Panc1 (cell line): ENCODE measurements at regions not wholly inside any gene's neighbourhood (a gene's known extent, or its start where the extent isn't known, plus 50 kb on each side); places are given as distances from the start of the nearest gene placed in this dataset.

Source experiments
- ATAC-seq: fragments of 200-7000 bp; cut with Tn5 transposase; 2 replicates; pipeline ENCODE4 v1.9.1; 2020; ENCODE audit warnings: mild to moderate bottlenecking, moderate library complexity
- BruUV-seq: library from RNA; stranded (reverse); fragments of 400-500 nt; replicated peaks from 2 replicates; lab custom pipeline; 2021; lab: Mats Ljungman, UMichigan
- CTCF ChIA-PET: fragments of 300-600 bp; sonication (Branson Sonifier 250); formaldehyde crosslinking; loops from one replicate; lab custom pipeline; 2022; ENCODE audit warnings: antibody characterized with exemption; lab: Charles Lee
- POLR2A ChIA-PET: fragments of 300-600 bp; sonication (Branson Sonifier 250); formaldehyde crosslinking; loops from one replicate; lab custom pipeline; 2022; ENCODE audit warnings: antibody characterized with exemption; lab: Charles Lee
- DNase-seq: peaks from one replicate; pipeline ENCODE4 v3.0.0-alpha.2; 2010; ENCODE audit warnings: low read depth, low spot score
- H3K27ac ChIP-seq: 2 replicates; pipeline ENCODE4 v1.5.1; 2011; ENCODE audit warnings: mild to moderate bottlenecking, low read length, inconsistent platforms
- H3K27me3 ChIP-seq: fragments of 200-500 bp; sonication (Bioruptor generic); 2 replicates; pipeline ENCODE4 v1.6.0; 2014; ENCODE audit warnings: low read length, inconsistent platforms; ENCODE audit not compliant: control insufficient read depth, insufficient read depth
- H3K36me3 ChIP-seq: fragments of 200-500 bp; sonication (Bioruptor generic); 2 replicates; pipeline ENCODE4 v1.5.1; 2014; ENCODE audit warnings: inconsistent platforms, mild to moderate bottlenecking, low read length, moderate library complexity; ENCODE audit not compliant: control insufficient read depth, insufficient read depth
- H3K4me1 ChIP-seq: 2 replicates; pipeline ENCODE4 v1.5.1; 2011; ENCODE audit warnings: inconsistent platforms, mild to moderate bottlenecking, low read length, moderate library complexity; ENCODE audit not compliant: control insufficient read depth, insufficient read depth
- H3K4me3 ChIP-seq, 2 experiments: 2 replicates each; pipeline ENCODE4 v1.5.1; 2011 to 2012; ENCODE audit warnings: low read depth in 2 of 2, low read length in 2 of 2, mild to moderate bottlenecking in 2 of 2, inconsistent platforms in 1 of 2, moderate library complexity in 1 of 2
- H3K9me3 ChIP-seq: fragments of 200-500 bp; sonication (Bioruptor generic); 2 replicates; pipeline ENCODE4 v1.5.1; 2014; ENCODE audit warnings: low read depth, mild to moderate bottlenecking, inconsistent platforms, low read length, moderate library complexity; ENCODE audit not compliant: control insufficient read depth, insufficient read depth
- POLR2AphosphoS5 ChIP-seq: IDR thresholded peaks from 2 replicates; pipeline ENCODE4 v1.6.1; 2012; ENCODE audit warnings: mild to moderate bottlenecking, low read depth, low read length, moderate library complexity
- SIN3A ChIP-seq: IDR thresholded peaks from 2 replicates; pipeline ENCODE4 v1.6.1; 2012; ENCODE audit warnings: low read depth, mild to moderate bottlenecking, low read length, moderate library complexity, borderline replicate concordance; ENCODE audit not compliant: insufficient read depth
- TCF7L2 ChIP-seq: IDR thresholded peaks from 2 replicates; pipeline ENCODE4 v1.6.1; 2011; ENCODE audit warnings: mild to moderate bottlenecking, low read depth, low read length, inconsistent platforms
- in situ Hi-C: cut with HindIII; loops from 2 replicates; pipeline ENCODE4 v1.10.0; 2016; ENCODE audit warnings: low sequenced_read_pairs, low pct_unique_long_range_greater_than_20kb
- intact Hi-C: fragments of 100-400 bp; cut with micrococcal nuclease; formaldehyde crosslinking; loops from one replicate; pipeline ENCODE4 v1.10.0; 2022; ENCODE audit not compliant: unreplicated experiment
- TF ChIP-seq, protein P1 (sequence below): fragments of 450-650 bp; IDR thresholded peaks from 2 replicates; pipeline ENCODE4 v1.5.1; 2017; ENCODE audit warnings: mild to moderate bottlenecking
- TF ChIP-seq, protein P2 (sequence below), 2 experiments: IDR thresholded peaks; 2 replicates each; pipeline ENCODE4 v1.6.1; 2011 to 2012; ENCODE audit warnings: low read depth in 2 of 2, control low read depth in 1 of 2, low read length in 1 of 2, mild to moderate bottlenecking in 1 of 2, moderate library complexity in 1 of 2; ENCODE audit not compliant: insufficient read depth in 1 of 2

DNA sequence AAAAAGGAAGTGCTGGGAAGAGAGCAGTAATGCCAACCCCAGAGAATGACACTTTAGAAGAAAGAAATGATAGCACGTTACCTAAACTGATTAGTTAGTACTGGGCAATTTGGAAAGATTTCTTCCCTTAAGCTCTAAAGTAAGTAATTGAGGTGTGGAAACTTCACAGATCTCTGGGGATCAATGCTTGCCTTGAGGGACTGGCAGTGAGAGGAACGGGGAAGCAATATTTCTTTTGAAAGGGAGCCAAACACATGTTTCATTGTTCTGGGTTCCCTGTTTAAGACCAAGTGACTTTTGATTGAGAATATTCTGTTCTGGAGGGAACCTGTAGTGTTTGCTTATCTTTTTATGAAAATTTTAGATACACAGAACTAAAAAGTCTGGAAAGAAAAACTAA lies 190.5 kb downstream of the NDFIP2 start:
- H3K36me3 ChIP-seq, result no peaks in the 10 kb centered on the region
- intact Hi-C loops (no loop called here), in situ Hi-C loops (no loop called here)
- H3K4me3 ChIP-seq, result no peak overlapping the region
- no peak overlapping the region for H3K27ac ChIP-seq
- H3K9me3 ChIP-seq, result no peaks in the 10 kb centered on the region
- TF ChIP-seq TCF7L2 (no peak), SIN3A (no peak), POLR2AphosphoS5 (no peak)
- TF ChIP-seq, protein P1, sequence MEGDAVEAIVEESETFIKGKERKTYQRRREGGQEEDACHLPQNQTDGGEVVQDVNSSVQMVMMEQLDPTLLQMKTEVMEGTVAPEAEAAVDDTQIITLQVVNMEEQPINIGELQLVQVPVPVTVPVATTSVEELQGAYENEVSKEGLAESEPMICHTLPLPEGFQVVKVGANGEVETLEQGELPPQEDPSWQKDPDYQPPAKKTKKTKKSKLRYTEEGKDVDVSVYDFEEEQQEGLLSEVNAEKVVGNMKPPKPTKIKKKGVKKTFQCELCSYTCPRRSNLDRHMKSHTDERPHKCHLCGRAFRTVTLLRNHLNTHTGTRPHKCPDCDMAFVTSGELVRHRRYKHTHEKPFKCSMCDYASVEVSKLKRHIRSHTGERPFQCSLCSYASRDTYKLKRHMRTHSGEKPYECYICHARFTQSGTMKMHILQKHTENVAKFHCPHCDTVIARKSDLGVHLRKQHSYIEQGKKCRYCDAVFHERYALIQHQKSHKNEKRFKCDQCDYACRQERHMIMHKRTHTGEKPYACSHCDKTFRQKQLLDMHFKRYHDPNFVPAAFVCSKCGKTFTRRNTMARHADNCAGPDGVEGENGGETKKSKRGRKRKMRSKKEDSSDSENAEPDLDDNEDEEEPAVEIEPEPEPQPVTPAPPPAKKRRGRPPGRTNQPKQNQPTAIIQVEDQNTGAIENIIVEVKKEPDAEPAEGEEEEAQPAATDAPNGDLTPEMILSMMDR, result no peak
- TF ChIP-seq, protein P2, sequence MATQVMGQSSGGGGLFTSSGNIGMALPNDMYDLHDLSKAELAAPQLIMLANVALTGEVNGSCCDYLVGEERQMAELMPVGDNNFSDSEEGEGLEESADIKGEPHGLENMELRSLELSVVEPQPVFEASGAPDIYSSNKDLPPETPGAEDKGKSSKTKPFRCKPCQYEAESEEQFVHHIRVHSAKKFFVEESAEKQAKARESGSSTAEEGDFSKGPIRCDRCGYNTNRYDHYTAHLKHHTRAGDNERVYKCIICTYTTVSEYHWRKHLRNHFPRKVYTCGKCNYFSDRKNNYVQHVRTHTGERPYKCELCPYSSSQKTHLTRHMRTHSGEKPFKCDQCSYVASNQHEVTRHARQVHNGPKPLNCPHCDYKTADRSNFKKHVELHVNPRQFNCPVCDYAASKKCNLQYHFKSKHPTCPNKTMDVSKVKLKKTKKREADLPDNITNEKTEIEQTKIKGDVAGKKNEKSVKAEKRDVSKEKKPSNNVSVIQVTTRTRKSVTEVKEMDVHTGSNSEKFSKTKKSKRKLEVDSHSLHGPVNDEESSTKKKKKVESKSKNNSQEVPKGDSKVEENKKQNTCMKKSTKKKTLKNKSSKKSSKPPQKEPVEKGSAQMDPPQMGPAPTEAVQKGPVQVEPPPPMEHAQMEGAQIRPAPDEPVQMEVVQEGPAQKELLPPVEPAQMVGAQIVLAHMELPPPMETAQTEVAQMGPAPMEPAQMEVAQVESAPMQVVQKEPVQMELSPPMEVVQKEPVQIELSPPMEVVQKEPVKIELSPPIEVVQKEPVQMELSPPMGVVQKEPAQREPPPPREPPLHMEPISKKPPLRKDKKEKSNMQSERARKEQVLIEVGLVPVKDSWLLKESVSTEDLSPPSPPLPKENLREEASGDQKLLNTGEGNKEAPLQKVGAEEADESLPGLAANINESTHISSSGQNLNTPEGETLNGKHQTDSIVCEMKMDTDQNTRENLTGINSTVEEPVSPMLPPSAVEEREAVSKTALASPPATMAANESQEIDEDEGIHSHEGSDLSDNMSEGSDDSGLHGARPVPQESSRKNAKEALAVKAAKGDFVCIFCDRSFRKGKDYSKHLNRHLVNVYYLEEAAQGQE (IDR thresholded peaks at IDR 0.05; ENCODE audit: insufficient read depth in 1 of 2, low read depth in 2 of 2, low read length in 1 of 2), result no peak
- ATAC-seq (no peak), DNase-seq (no peak)
- H3K4me1 ChIP-seq, result no peaks in the 10 kb centered on the region
- H3K27me3 ChIP-seq, result no peaks in the 10 kb centered on the region
- CTCF ChIA-PET, result no interaction called here
- BruUV-seq, result no TSS peak
- POLR2A ChIA-PET, result no interaction called here

- in situ Hi-C loops, result no loop called here
- no peak for DNase-seq
- no peaks in the 10 kb centered on the region for H3K27me3 ChIP-seq
- no peaks in the 10 kb centered on the region for H3K36me3 ChIP-seq
- no peaks in the 10 kb centered on the region for H3K4me1 ChIP-seq
- intact Hi-C loops, result no loop called here
- CTCF ChIA-PET, result no interaction called here
- H3K9me3 ChIP-seq, result no peaks in the 10 kb centered on the region
- POLR2A ChIA-PET, result no interaction called here
- ATAC-seq, result no peak
- H3K4me3 ChIP-seq, result no peak overlapping the region
- BruUV-seq, result no TSS peak
- no peak overlapping the region for H3K27ac ChIP-seq
- TF ChIP-seq SIN3A (no peak), POLR2AphosphoS5 (no peak), TCF7L2 (no peak)
- TF ChIP-seq, protein P1, result no peak
- TF ChIP-seq, protein P2 (IDR thresholded peaks at IDR 0.05; ENCODE audit: insufficient read depth in 1 of 2, low read depth in 2 of 2, low read length in 1 of 2), result no peak
These were observed 187.3 kb downstream of the NDFIP2 start for GRCh38 chr13:79668201-79668752.
